ENCODE measurements at regions not wholly inside any gene's neighbourhood (a gene's known extent, or its start where the extent isn't known, plus 50 kb on each side); places are given as distances from the start of the nearest gene placed in this dataset.

DNA sequence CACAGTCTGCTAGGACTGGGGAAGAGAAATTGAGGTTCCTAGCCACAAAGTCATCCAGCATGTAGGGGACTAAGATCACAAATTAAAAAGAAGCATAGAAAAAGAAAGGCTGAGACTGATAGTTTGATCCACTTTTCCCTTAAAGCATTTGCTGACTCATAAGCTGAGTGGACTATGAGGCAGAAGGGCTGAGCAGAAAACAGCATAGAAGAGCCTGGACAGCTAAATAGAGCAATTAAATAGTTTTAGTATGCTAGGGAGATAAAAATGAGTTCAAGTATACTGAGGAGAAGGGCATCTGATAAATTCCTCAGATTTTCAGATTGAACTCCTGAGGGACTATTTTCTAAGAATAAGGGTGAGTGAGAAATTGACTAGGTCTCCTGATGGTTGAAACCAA, 155.9 kb upstream of the EGR2 start:
- Histone ChIP-seq H3K27ac (no peak overlapping the region), H3K36me3 (no peaks in the 10 kb centered on the region), H3K4me3 (no peak overlapping the region), H3K27me3 (no peaks in the 10 kb centered on the region), H3K4me1 (no peaks in the 10 kb centered on the region), H3K9me3 (no peaks in the 10 kb centered on the region)
- TF ChIP-seq, protein P1, sequence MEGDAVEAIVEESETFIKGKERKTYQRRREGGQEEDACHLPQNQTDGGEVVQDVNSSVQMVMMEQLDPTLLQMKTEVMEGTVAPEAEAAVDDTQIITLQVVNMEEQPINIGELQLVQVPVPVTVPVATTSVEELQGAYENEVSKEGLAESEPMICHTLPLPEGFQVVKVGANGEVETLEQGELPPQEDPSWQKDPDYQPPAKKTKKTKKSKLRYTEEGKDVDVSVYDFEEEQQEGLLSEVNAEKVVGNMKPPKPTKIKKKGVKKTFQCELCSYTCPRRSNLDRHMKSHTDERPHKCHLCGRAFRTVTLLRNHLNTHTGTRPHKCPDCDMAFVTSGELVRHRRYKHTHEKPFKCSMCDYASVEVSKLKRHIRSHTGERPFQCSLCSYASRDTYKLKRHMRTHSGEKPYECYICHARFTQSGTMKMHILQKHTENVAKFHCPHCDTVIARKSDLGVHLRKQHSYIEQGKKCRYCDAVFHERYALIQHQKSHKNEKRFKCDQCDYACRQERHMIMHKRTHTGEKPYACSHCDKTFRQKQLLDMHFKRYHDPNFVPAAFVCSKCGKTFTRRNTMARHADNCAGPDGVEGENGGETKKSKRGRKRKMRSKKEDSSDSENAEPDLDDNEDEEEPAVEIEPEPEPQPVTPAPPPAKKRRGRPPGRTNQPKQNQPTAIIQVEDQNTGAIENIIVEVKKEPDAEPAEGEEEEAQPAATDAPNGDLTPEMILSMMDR (IDR thresholded peaks at IDR 0.05): no peak
- intact Hi-C loops (cut with DNase I): no loop called here
- no peak for ATAC-seq
- no peak for DNase-seq
- FAIRE-seq: no peak

DNA sequence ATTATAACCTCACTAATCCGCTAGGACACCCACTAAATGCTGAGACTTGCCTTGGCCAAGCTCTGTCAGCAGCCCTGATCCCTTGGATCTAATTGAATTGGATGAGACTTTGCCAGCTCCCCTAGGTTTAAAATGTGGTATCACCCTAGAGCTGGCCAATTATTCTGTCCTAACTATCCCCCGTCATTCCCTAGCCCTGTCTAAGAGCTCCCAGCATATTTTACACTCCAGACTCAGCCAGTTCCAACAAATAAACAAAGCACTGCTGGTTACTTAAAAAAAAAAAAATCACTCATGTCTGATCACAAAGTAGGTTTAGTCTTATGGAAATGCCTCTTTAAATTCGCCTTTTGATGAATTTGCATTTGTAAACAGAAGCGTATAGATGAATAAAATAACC, 147.9 kb upstream of the EGR2 start:
- 64 to 75% methylated on average over 4 of the region's 4 CpGs for WGBS, 2 donors
- intact Hi-C loops (cut with DNase I): no loop called here
- H3K4me1 ChIP-seq: no peaks in the 10 kb centered on the region
- DNase-seq: no peak
- no peaks in the 10 kb centered on the region for H3K27me3 ChIP-seq
- H3K9me3 ChIP-seq: no peaks in the 10 kb centered on the region
- no peak overlapping the region for H3K4me3 ChIP-seq
- H3K36me3 ChIP-seq: no peaks in the 10 kb centered on the region
- TF ChIP-seq, protein P1 (IDR thresholded peaks at IDR 0.05): no peak
- no peak overlapping the region for H3K27ac ChIP-seq
- ATAC-seq: no peak
- no peak for FAIRE-seq

DNA sequence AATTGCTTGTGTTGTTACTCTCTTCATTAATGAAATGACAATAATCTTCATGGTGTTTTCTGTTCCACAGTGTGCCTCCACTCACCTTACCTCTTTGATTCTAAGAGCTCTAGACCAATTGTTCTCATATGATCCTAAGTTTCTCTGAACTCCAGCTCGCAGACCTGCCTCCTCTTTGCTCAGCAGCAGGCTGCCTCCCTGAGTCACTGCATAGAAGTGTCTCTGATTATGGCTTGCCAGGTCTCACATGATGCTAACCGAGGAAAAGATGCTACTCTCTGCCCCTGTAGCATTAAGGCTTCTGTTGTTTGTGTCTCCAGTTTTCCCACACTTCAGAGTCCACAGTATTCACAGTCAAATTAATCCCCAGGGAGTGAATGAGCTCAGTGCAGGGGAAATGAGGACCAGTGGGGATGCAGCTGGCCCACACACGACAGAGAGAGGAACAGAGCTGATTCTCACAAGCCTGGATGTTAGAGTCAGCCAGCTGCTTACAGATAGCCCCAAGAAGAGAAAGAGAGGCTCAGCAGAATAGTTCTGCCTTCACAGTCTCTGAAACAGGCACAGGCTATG, 145.9 kb upstream of the EGR2 start:
- FAIRE-seq (no peak), DNase-seq (no peak), ATAC-seq (no peak)
- H3K4me3 ChIP-seq: no peak overlapping the region
- no peaks in the 10 kb centered on the region for H3K27me3 ChIP-seq
- no peaks in the 10 kb centered on the region for H3K36me3 ChIP-seq
- no peaks in the 10 kb centered on the region for H3K9me3 ChIP-seq
- TF ChIP-seq, protein P1 (IDR thresholded peaks at IDR 0.05): no peak
- H3K27ac ChIP-seq: no peak overlapping the region
- intact Hi-C loops (cut with DNase I): no loop called here
- H3K4me1 ChIP-seq: no peaks in the 10 kb centered on the region
- WGBS, 2 donors: 30 to 39% methylated on average over 3 of the region's 3 CpGs

DNA sequence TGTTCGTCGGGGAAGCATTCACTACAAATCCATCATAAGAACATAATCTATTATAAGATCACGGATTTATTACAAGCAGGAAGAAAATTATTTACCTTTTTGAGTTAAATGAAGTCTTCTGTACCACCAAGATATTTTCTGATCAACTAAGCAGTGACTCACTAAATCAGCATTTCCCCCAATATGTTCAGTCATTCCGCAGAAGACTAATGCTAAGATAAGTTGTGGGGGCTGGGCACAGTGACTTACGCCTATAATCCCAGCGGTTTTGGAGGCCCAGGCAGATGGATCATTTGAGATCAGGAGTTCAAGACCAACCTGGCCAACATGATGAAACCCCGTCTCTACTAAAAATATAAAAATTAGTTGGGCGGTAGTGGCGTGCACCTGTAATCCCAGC, 144.2 kb upstream of the EGR2 start:
- 71 to 92% methylated on average over 9 of the region's 9 CpGs for WGBS, 2 donors
- no peak for ATAC-seq

DNA sequence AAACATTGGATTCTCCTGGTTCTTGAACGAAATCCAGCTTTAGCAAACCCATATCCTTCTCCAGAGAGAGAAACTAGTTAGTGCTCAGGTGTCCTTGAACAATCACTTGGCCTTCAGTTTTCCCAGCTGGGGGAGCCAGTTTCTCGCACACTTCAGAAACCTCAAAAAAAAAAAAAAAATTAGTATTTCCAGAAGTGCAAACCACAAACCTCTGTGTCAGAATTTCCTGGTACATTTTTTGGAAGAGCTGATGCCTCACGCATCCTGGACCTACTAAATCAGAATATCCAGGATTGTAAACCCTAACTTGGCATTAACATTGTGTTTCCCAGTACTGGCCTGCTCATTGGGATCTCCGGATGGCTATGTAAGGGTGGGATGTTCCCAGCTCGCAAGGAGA, 143.4 kb upstream of the EGR2 start:
- H3K36me3 ChIP-seq: no peaks in the 10 kb centered on the region
- H3K4me1 ChIP-seq: no peaks in the 10 kb centered on the region
- no peak for FAIRE-seq
- no peaks in the 10 kb centered on the region for H3K27me3 ChIP-seq
- H3K27ac ChIP-seq: no peak overlapping the region
- TF ChIP-seq, protein P1 (IDR thresholded peaks at IDR 0.05): no peak
- ATAC-seq: no peak
- 54 to 58% methylated on average over 5 of the region's 5 CpGs for WGBS, 2 donors
- no peak for DNase-seq
- H3K4me3 ChIP-seq: no peak overlapping the region
- no peaks in the 10 kb centered on the region for H3K9me3 ChIP-seq
- intact Hi-C loops (cut with DNase I): no loop called here

More for the DNA sequence above, 144.2 kb upstream of the EGR2 start:
- TF ChIP-seq, protein P1 (IDR thresholded peaks at IDR 0.05): no peak
- DNase-seq (no peak), FAIRE-seq (no peak)
- Histone ChIP-seq H3K27ac (no peak overlapping the region), H3K9me3 (no peaks in the 10 kb centered on the region), H3K36me3 (no peaks in the 10 kb centered on the region), H3K27me3 (no peaks in the 10 kb centered on the region), H3K4me3 (no peak overlapping the region), H3K4me1 (no peaks in the 10 kb centered on the region)
- intact Hi-C loops (cut with DNase I): no loop called here

Measured in pancreas (tissue), 10 donors.